ENCODE measurements at regions not wholly inside any gene's neighbourhood (a gene's known extent, or its start where the extent isn't known, plus 50 kb on each side); places are given as distances from the start of the nearest gene placed in this dataset.
"Not testable (repeated sequence)": the region's sequence is repeated elsewhere in the genome, so short reads cannot be mapped to it uniquely, and the experiment has no call there.

- H3K4me1 Mint-ChIP-seq, H3K27me3 Mint-ChIP-seq, H3K36me3 Mint-ChIP-seq, H3K9me3 Mint-ChIP-seq, H3K27ac Mint-ChIP-seq, H3K4me3 Mint-ChIP-seq: not testable (repeated sequence)
Measured at GRCh38 chr22:12541412-12542170, 2986.4 kb upstream of the OR11H1 start.

- H3K4me3 Mint-ChIP-seq, H3K36me3 Mint-ChIP-seq, H3K27me3 Mint-ChIP-seq, H3K27ac Mint-ChIP-seq, H3K9me3 Mint-ChIP-seq, H3K4me1 Mint-ChIP-seq: not testable (repeated sequence)
Measured at GRCh38 chr22:12553366-12553765, 2974.6 kb upstream of the OR11H1 start.

- not testable (repeated sequence) for H3K4me3 Mint-ChIP-seq, H3K4me1 Mint-ChIP-seq, H3K27ac Mint-ChIP-seq, H3K36me3 Mint-ChIP-seq, H3K9me3 Mint-ChIP-seq, H3K27me3 Mint-ChIP-seq
Measured at GRCh38 chr22:12554648-12555192, 2973.3 kb upstream of the OR11H1 start.

- not testable (repeated sequence) for H3K9me3 Mint-ChIP-seq, H3K36me3 Mint-ChIP-seq, H3K4me1 Mint-ChIP-seq, H3K4me3 Mint-ChIP-seq, H3K27ac Mint-ChIP-seq, H3K27me3 Mint-ChIP-seq
Measured at GRCh38 chr22:12571500-12571899, 2956.5 kb upstream of the OR11H1 start.

- not testable (repeated sequence) for H3K27ac Mint-ChIP-seq, H3K36me3 Mint-ChIP-seq, H3K4me1 Mint-ChIP-seq, H3K9me3 Mint-ChIP-seq, H3K4me3 Mint-ChIP-seq, H3K27me3 Mint-ChIP-seq
Measured at GRCh38 chr22:12579655-12580054, 2948.3 kb upstream of the OR11H1 start.

GRCh38 chr22:12584457-12584856 is 2943.5 kb upstream of the OR11H1 start:
- not testable (repeated sequence) for H3K9me3 Mint-ChIP-seq, H3K36me3 Mint-ChIP-seq, H3K27ac Mint-ChIP-seq, H3K27me3 Mint-ChIP-seq, H3K4me1 Mint-ChIP-seq, H3K4me3 Mint-ChIP-seq

GRCh38 chr22:12584874-12585273 is 2943.1 kb upstream of the OR11H1 start:
- not testable (repeated sequence) for H3K27me3 Mint-ChIP-seq, H3K4me3 Mint-ChIP-seq, H3K27ac Mint-ChIP-seq, H3K36me3 Mint-ChIP-seq, H3K9me3 Mint-ChIP-seq, H3K4me1 Mint-ChIP-seq

GRCh38 chr22:12595724-12596123 is 2932.3 kb upstream of the OR11H1 start:
- H3K4me1 Mint-ChIP-seq, H3K36me3 Mint-ChIP-seq, H3K27me3 Mint-ChIP-seq, H3K27ac Mint-ChIP-seq, H3K4me3 Mint-ChIP-seq: not testable (repeated sequence)
- H3K9me3 Mint-ChIP-seq = peaks cover 12 to 39% (median 21%) of the 10 kb centered on the region in 3 donors

- not testable (repeated sequence) for H3K36me3 Mint-ChIP-seq, H3K27ac Mint-ChIP-seq, H3K4me3 Mint-ChIP-seq, H3K4me1 Mint-ChIP-seq, H3K27me3 Mint-ChIP-seq
- H3K9me3 Mint-ChIP-seq = peaks cover 17 to 36% (median 20%) of the 10 kb centered on the region in 3 donors
Measured at GRCh38 chr22:12597778-12598177, 2930.2 kb upstream of the OR11H1 start.

GRCh38 chr22:12601510-12601869 is 2926.5 kb upstream of the OR11H1 start:
- not testable (repeated sequence) for H3K4me1 Mint-ChIP-seq, H3K27ac Mint-ChIP-seq, H3K27me3 Mint-ChIP-seq, H3K36me3 Mint-ChIP-seq
- Mint-ChIP-seq H3K4me3 (peak overlapping the region in 1 of 4 donors; percentile 38), H3K9me3 (peaks cover 16 to 32% (median 25%) of the 10 kb centered on the region in 3 donors)

GRCh38 chr22:12601870-12602779 is 2925.9 kb upstream of the OR11H1 start:
- H3K4me3 Mint-ChIP-seq = peak overlapping the region in 1 of 4 donors; percentile 38
- peaks cover 0 to 2% (median 0%) of the 10 kb centered on the region in 3 donors for H3K4me1 Mint-ChIP-seq
- H3K27ac Mint-ChIP-seq = no peak overlapping the region
- peaks cover 19 to 32% (median 28%) of the 10 kb centered on the region in 3 donors for H3K9me3 Mint-ChIP-seq
- H3K27me3 Mint-ChIP-seq = no peaks in the 10 kb centered on the region
- H3K36me3 Mint-ChIP-seq = peaks cover 2% of the 10 kb centered on the region

- H3K4me1 Mint-ChIP-seq, H3K27me3 Mint-ChIP-seq, H3K4me3 Mint-ChIP-seq, H3K36me3 Mint-ChIP-seq, H3K27ac Mint-ChIP-seq: not testable (repeated sequence)
- H3K9me3 Mint-ChIP-seq = peaks cover 17 to 33% (median 28%) of the 10 kb centered on the region in 3 donors
Measured at GRCh38 chr22:12603399-12603798, 2924.6 kb upstream of the OR11H1 start.

- peaks cover 17 to 33% (median 28%) of the 10 kb centered on the region in 3 donors for H3K9me3 Mint-ChIP-seq
Measured at GRCh38 chr22:12603833-12604232, 2924.2 kb upstream of the OR11H1 start.

GRCh38 chr22:12608454-12608853 is 2919.5 kb upstream of the OR11H1 start:
- not testable (repeated sequence) for H3K27ac Mint-ChIP-seq, H3K36me3 Mint-ChIP-seq, H3K4me3 Mint-ChIP-seq, H3K27me3 Mint-ChIP-seq, H3K4me1 Mint-ChIP-seq
- peaks cover 12 to 25% (median 13%) of the 10 kb centered on the region in 3 donors for H3K9me3 Mint-ChIP-seq

More at GRCh38 chr22:12603833-12604232, 2924.2 kb upstream of the OR11H1 start:
- H3K27ac Mint-ChIP-seq, H3K27me3 Mint-ChIP-seq, H3K4me1 Mint-ChIP-seq, H3K4me3 Mint-ChIP-seq, H3K36me3 Mint-ChIP-seq: not testable (repeated sequence)

- Mint-ChIP-seq H3K27ac (no peak overlapping the region), H3K27me3 (no peaks in the 10 kb centered on the region), H3K4me3 (no peak overlapping the region), H3K36me3 (no peaks in the 10 kb centered on the region), H3K9me3 (peaks cover 7 to 9% (median 8%) of the 10 kb centered on the region in 3 donors), H3K4me1 (no peaks in the 10 kb centered on the region)
Measured at GRCh38 chr22:12613199-12613598, 2914.8 kb upstream of the OR11H1 start.

- H3K36me3 Mint-ChIP-seq = not testable (repeated sequence)
Measured at GRCh38 chr22:12613907-12614306, 2914.1 kb upstream of the OR11H1 start.

More at GRCh38 chr22:12613907-12614306, 2914.1 kb upstream of the OR11H1 start:
- peaks cover 7 to 11% (median 8%) of the 10 kb centered on the region in 3 donors for H3K9me3 Mint-ChIP-seq
- not testable (repeated sequence) for H3K27ac Mint-ChIP-seq, H3K4me1 Mint-ChIP-seq, H3K4me3 Mint-ChIP-seq, H3K27me3 Mint-ChIP-seq

Measured in IgD-negative memory B cell (primary cell).